ENCODE measurements at regions not wholly inside any gene's neighbourhood (a gene's known extent, or its start where the extent isn't known, plus 50 kb on each side); places are given as distances from the start of the nearest gene placed in this dataset.

DNA sequence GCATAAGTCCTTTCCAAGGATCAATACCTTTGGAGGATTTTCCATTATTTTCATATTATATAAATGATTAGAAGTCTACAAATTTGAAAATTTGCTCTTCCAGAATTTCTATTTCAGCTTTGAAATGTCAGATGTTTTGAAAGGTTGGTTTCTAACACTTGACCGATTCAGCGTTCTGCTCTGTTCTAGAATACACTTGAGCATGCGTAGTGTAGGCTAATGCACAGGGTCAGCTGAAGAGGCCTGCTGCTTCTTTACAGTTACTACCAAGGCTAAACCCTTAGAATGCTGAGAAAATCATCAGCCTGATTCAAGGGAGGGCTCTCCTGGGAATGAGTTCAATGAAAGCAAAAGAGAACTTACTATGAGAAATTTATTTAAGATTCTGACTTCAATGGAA is 177.6 kb downstream of the RNF144B start:
- Histone ChIP-seq H2AFZ (no peak overlapping the region), H3K36me3 (ENCODE audit: control insufficient read depth, insufficient read depth, low read length) (no peaks in the 10 kb centered on the region), H3K4me1 (no peaks in the 10 kb centered on the region), H3K9ac (no peak overlapping the region), H3K27me3 (ENCODE audit: control insufficient read depth, insufficient read depth, low read length) (no peaks in the 10 kb centered on the region), H3K4me2 (ENCODE audit: low read length) (no peak overlapping the region), H3K79me2 (no peaks in the 10 kb centered on the region), H3K9me3 (ENCODE audit: control insufficient read depth, low read length) (no peaks in the 10 kb centered on the region), H3K4me3 (ENCODE audit: low read depth, low read length) (no peak overlapping the region), H3K27ac (no peak overlapping the region)
- TF ChIP-seq, protein P1, sequence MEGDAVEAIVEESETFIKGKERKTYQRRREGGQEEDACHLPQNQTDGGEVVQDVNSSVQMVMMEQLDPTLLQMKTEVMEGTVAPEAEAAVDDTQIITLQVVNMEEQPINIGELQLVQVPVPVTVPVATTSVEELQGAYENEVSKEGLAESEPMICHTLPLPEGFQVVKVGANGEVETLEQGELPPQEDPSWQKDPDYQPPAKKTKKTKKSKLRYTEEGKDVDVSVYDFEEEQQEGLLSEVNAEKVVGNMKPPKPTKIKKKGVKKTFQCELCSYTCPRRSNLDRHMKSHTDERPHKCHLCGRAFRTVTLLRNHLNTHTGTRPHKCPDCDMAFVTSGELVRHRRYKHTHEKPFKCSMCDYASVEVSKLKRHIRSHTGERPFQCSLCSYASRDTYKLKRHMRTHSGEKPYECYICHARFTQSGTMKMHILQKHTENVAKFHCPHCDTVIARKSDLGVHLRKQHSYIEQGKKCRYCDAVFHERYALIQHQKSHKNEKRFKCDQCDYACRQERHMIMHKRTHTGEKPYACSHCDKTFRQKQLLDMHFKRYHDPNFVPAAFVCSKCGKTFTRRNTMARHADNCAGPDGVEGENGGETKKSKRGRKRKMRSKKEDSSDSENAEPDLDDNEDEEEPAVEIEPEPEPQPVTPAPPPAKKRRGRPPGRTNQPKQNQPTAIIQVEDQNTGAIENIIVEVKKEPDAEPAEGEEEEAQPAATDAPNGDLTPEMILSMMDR (IDR thresholded peaks at IDR 0.05), result no peak

DNA sequence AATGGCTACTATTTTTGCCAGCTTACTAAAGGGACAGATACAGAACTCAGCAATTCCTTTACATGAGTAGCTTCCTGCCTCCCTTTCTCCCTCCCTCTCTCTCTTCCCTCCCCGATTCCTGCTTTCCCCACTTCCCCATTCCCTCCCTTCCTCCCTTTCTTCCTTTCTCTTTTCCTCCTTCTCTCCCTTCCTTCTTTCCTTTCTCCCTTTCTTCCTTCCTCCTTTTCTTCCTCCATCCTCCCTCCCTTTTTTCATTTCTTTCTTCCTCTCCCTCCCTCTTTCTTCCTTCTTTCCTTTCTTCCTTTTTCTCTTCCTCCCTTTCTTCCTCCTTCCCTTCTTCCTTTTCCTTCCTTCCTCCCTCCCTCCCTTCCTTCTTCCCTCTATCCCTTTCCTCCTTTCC is 178.1 kb downstream of the RNF144B start:
- no peak overlapping the region for H3K9ac ChIP-seq
- no peaks in the 10 kb centered on the region for H3K36me3 ChIP-seq (ENCODE audit: control insufficient read depth, insufficient read depth, low read length)
- H3K27me3 ChIP-seq (ENCODE audit: control insufficient read depth, insufficient read depth, low read length), result no peaks in the 10 kb centered on the region
- no peaks in the 10 kb centered on the region for H3K4me1 ChIP-seq
- TF ChIP-seq, protein P1 (IDR thresholded peaks at IDR 0.05), result no peak
- no peak overlapping the region for H3K27ac ChIP-seq
- no peak overlapping the region for H3K4me3 ChIP-seq (ENCODE audit: low read depth, low read length)
- no peak overlapping the region for H3K4me2 ChIP-seq (ENCODE audit: low read length)
- no peaks in the 10 kb centered on the region for H3K79me2 ChIP-seq
- H2AFZ ChIP-seq, result no peak overlapping the region
- H3K9me3 ChIP-seq (ENCODE audit: control insufficient read depth, low read length), result no peaks in the 10 kb centered on the region

DNA sequence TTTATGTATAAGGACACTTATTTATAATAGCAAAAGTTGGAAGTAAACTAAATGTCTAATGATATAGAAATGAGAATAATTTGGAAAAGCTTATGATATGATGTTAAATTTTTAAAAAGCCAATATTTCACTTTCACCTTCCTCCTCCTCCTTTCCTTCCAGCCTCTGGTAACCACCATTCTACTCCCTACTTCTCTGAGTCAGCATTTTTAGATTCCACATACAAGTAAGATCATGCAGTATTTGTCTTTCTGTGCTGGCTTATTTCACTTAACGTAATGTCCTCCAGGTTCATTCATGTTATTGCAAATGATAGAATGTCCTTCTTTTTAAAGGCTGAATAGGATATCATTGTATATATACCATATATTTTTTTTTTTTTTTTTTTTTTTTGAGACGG is 180.2 kb downstream of the RNF144B start:
- H3K79me2 ChIP-seq, result no peaks in the 10 kb centered on the region
- TF ChIP-seq, protein P1 (IDR thresholded peaks at IDR 0.05), result no peak
- no peak overlapping the region for H3K9ac ChIP-seq
- no peaks in the 10 kb centered on the region for H3K36me3 ChIP-seq (ENCODE audit: control insufficient read depth, insufficient read depth, low read length)
- H3K27me3 ChIP-seq (ENCODE audit: control insufficient read depth, insufficient read depth, low read length), result no peaks in the 10 kb centered on the region
- no peak overlapping the region for H3K4me3 ChIP-seq (ENCODE audit: low read depth, low read length)
- H3K27ac ChIP-seq, result no peak overlapping the region
- H3K4me1 ChIP-seq, result no peaks in the 10 kb centered on the region
- no peaks in the 10 kb centered on the region for H3K9me3 ChIP-seq (ENCODE audit: control insufficient read depth, low read length)
- no peak overlapping the region for H3K4me2 ChIP-seq (ENCODE audit: low read length)
- H2AFZ ChIP-seq, result no peak overlapping the region

DNA sequence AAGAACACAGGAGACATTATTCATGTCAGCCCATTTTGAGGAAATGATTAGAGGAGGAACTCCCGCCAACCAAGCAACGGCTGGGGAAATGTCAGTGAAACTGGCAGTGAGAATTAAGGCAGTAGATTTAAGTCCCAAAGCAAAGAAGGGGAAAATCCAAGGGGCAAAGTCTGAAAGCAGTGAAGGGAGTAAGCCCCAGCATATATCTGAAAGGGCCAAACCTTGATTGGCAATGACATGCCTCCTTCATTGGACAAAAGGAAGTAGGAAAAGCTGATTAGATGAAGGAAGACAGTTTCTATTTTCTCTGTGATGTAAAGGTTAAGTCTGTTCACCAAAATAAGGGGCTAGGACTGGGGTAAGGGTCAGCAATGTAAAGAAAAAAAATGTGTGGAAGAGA is 190.3 kb downstream of the RNF144B start:
- Histone ChIP-seq H3K36me3 (ENCODE audit: control insufficient read depth, insufficient read depth, low read length) (no peaks in the 10 kb centered on the region), H2AFZ (no peak overlapping the region), H3K4me2 (ENCODE audit: low read length) (no peak overlapping the region), H3K4me3 (ENCODE audit: low read depth, low read length) (no peak overlapping the region), H3K79me2 (no peaks in the 10 kb centered on the region), H3K4me1 (no peaks in the 10 kb centered on the region), H3K27ac (no peak overlapping the region), H3K27me3 (ENCODE audit: control insufficient read depth, insufficient read depth, low read length) (no peaks in the 10 kb centered on the region), H3K9ac (no peak overlapping the region), H3K9me3 (ENCODE audit: control insufficient read depth, low read length) (no peaks in the 10 kb centered on the region)
- TF ChIP-seq, protein P1 (IDR thresholded peaks at IDR 0.05), result no peak

DNA sequence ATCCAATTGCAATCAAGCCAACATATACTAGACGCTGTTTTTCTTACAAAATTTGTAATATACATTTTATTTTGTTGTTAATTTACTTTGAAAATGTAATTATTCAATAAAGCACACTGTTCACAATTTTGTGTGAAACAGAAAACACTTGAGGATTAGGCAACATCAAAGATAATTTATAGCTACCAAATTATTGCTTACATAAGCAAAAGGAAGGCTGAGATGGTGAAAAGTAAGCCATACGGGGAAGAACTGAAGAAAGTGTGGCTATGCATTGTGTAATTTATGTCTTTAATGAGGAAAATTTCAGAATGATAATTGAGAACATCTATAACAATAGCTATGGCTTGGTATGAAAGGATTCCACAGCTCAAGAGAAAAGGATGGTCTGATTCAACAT is 192.0 kb downstream of the RNF144B start:
- Histone ChIP-seq H3K9me3 (ENCODE audit: control insufficient read depth, low read length) (no peaks in the 10 kb centered on the region), H3K27ac (no peak overlapping the region), H3K9ac (no peak overlapping the region), H2AFZ (no peak overlapping the region), H3K4me1 (no peaks in the 10 kb centered on the region), H3K4me2 (ENCODE audit: low read length) (no peak overlapping the region), H3K4me3 (ENCODE audit: low read depth, low read length) (no peak overlapping the region), H3K27me3 (ENCODE audit: control insufficient read depth, insufficient read depth, low read length) (no peaks in the 10 kb centered on the region), H3K36me3 (ENCODE audit: control insufficient read depth, insufficient read depth, low read length) (no peaks in the 10 kb centered on the region), H3K79me2 (no peaks in the 10 kb centered on the region)
- TF ChIP-seq, protein P1 (IDR thresholded peaks at IDR 0.05), result no peak

Data from parathyroid adenoma (tissue), 2 donors.